ENCODE measurements at regions not wholly inside any gene's neighbourhood (a gene's known extent, or its start where the extent isn't known, plus 50 kb on each side); places are given as distances from the start of the nearest gene placed in this dataset.
"Not testable (repeated sequence)": the region's sequence is repeated elsewhere in the genome, so short reads cannot be mapped to it uniquely, and the experiment has no call there.

DNA sequence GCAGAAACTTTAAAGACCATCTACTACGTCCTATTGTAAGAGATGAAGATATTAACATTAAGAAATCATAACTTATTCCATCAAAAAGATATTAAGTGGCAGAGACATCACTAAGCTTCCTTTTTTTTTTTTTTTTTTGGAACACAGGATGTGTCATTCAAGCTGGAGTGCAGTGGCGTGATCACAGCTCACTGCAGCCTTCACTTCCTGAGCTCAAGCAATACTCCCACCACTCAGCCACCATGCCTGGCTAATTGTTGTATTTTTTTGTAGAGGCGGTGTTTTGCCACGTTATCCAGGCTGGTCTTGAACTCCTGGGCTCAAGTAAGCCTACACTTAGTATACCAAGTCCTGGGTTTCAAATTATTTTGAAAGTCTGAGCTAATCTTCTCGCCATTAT lies 169.7 kb upstream of the KCTD7 start:
- not testable (repeated sequence) for DNase-seq

DNA sequence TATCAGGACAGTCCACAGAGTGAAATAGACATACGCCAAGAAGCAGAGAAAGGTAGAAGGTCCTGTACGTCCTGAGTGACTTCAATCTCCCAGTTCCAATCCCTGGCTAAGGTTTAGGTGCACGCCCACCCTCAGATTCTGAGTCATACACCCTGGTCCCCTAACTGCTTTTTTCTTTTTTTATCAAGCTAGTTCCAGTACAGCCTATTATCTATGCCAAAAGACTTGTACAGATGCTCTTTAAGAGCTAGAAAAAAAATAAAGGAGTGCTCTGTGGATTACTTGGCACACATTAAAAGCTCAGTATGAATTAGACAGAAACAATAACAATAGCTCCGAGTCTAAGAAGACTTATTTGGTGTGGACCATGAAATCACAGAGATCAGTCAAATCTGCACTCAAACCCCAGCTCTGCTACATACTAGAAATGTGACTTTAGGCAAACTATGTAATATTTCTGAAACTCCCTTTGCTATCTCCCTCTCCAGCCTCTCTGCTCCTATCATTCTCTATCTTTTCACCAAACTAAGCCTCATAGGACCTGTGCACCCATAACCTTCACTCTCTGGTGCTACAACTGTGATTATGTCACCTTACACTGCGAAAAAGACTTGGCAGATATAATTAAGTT lies 168.8 kb upstream of the KCTD7 start:
- not testable (repeated sequence) for DNase-seq

GRCh38 chr7:66460921-66461361 lies 167.7 kb upstream of the KCTD7 start:
- no peak for DNase-seq

DNA sequence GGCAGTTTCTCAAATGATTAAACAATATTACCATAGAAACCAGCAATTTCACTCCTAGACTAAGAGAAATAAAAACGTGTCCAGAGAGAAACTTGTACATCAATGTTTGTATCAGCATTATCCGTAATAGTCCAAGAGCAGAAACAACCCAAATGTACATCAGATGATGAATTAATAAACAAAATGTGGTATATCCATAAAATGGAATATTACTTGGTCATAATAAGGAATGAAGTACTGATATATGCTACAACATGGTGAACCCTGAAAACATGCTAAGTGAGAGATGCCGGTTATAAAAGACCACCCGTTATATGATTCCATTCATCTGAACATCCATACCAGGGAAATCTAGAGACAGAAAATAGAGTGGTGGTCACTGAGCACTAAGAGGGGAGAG lies 167.3 kb upstream of the KCTD7 start:
- DNase-seq = not testable (repeated sequence)

- DNase-seq = not testable (repeated sequence)
Measured at GRCh38 chr7:66462831-66463230, 165.8 kb upstream of the KCTD7 start.

GRCh38 chr7:66464059-66464458 lies 164.6 kb upstream of the KCTD7 start:
- no peak for DNase-seq

GRCh38 chr7:66466081-66466600 lies 162.5 kb upstream of the KCTD7 start:
- no peak for DNase-seq

DNA sequence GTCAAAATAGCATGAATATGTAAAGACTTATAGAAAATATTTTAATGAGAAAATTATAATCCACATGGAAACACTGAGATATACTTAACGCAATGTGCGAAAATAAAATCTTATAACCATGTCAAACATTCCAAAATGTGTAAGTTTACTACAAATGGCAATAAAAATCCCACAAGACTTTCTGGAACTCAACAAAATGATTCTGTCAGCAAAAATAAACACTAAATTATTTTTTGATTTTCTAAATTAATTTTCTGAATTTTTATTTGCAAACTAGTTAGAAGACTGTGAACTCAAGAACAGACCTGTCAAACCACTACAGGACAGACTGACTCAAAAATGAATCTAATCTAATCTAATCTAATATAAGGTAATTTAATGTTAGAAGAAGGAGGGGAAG lies 160.8 kb upstream of the KCTD7 start:
- no peak for DNase-seq

GRCh38 chr7:66473064-66473463 lies 155.6 kb upstream of the KCTD7 start:
- DNase-seq = not testable (repeated sequence)

DNA sequence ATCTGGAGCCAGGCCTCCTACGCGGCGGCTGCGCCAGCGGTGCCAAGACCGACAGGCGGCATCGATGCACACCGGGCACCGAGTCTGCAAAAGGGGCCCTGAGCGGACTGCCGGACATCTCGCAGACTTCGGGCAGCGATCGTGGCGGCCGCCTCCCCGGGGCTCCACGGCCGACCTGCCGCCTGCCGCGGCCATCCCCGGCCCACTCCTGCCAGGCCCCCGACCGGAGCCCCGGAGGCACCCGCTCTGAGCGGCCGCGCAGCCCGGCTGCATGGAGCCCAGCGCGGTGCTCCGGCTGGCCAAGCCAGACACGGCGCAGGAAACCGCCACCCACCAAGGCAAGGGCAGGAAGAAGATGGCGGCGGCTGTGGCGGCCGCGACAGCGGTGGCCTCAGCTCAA lies 154.2 kb upstream of the KCTD7 start:
- no peak for DNase-seq

GRCh38 chr7:66476056-66476455 lies 152.6 kb upstream of the KCTD7 start:
- not testable (repeated sequence) for DNase-seq

- not testable (repeated sequence) for DNase-seq
Measured at GRCh38 chr7:66477822-66478397, 150.8 kb upstream of the KCTD7 start.

DNA sequence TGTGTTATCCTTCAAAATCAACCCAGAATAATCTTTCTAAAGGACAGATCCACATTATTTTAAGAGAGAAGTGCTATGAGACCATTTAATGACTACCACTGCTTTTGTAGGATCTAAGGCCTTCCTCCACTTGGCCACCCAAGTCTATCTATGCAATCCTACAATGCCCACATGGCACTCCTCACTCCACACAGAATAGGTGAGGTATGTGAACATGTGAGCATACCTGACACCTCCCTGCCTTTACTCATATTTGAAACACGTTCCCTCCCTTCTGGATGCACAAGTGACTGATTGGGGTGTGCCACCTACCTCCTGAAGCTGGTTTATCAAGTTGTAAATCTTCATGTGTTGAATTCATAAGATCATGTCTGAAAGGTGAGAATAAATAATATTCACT lies 147.5 kb upstream of the KCTD7 start:
- DNase-seq = not testable (repeated sequence)

DNA sequence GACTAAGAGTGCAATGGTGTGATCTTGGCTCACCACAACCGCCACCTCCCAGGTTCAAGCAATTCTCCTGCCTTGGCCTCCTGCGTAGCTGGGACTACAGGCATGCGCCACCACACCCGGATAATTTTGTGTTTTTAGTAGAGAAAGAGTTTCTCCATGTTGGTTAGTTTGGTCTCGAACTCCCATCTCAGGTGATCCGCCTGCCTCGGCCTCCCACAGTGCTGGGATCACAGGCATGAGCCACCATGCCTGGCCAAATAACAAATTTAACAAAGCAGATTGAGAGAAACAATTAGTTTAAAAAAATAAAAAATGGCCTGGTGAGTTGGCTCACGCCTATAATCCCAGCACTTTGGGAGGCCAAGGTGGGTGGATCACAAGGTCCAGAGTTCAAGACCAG lies 139.6 kb upstream of the KCTD7 start:
- DNase-seq = not testable (repeated sequence)

DNA sequence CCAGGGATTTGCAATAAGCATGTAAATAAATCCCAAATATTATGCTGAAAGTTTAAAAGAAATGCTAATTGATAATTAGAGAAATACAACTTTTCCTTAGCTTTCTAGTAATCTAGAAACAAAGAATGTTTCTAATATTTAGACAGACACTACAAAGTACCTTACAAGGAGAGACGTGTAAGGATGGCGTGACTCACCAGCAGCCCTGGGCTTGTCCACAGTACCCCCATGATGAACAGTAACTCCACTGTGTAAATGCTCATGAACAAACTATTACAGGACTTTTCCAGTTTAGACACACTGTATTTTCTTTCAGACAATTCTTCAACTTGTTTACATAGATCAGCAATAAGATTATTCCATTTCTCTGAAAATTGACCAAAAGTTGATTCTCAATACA lies 138.9 kb upstream of the KCTD7 start:
- not testable (repeated sequence) for DNase-seq

- not testable (repeated sequence) for DNase-seq
Measured at GRCh38 chr7:66490979-66491378, 137.7 kb upstream of the KCTD7 start.

DNA sequence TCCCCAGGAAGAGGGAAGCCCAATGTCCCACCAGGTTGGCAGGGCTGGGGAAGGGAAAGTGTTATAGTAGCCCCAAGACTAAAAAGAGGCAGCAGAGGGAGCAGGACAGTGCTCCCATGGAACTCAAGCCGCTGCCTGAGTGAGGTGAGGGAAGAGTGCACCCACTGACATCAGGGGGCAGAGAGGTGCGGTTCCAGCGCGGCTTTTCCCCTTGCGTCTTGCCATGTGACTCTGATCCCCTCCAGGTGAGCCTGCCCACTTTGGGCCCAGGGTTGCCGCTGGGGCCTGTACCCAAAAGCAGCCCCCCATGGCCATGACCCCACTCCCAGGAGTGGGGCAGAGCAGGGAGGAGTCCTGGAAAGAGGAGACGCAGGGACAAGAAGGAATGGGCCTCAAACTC lies 136.3 kb upstream of the KCTD7 start:
- not testable (repeated sequence) for DNase-seq

GRCh38 chr7:66493235-66494205 lies 135.2 kb upstream of the KCTD7 start:
- DNase-seq = peak; percentile 98

- no peak for DNase-seq
Measured at GRCh38 chr7:66497346-66497745, 131.3 kb upstream of the KCTD7 start.

- no peak for DNase-seq
Measured at GRCh38 chr7:66500087-66500486, 128.6 kb upstream of the KCTD7 start.

GRCh38 chr7:66502230-66503035 lies 126.2 kb upstream of the KCTD7 start:
- no peak for DNase-seq

DNA sequence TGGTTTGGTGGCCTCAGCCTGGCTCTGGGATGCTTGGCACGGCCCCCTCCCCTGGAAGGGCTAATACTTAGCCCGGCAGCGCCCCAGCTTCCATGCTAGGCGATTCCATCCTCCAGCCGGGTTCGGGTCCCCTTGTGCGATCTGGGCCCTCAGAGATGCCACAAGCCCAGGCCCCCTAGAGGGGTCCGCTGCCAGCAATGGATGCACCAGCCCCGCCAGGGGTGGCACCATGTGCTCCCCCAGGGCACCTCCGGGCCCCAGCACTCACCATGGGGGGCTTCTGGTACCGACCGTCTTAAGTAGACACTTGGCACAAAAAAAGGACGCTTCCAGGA lies 125.7 kb upstream of the KCTD7 start:
- no peak for DNase-seq

DNA sequence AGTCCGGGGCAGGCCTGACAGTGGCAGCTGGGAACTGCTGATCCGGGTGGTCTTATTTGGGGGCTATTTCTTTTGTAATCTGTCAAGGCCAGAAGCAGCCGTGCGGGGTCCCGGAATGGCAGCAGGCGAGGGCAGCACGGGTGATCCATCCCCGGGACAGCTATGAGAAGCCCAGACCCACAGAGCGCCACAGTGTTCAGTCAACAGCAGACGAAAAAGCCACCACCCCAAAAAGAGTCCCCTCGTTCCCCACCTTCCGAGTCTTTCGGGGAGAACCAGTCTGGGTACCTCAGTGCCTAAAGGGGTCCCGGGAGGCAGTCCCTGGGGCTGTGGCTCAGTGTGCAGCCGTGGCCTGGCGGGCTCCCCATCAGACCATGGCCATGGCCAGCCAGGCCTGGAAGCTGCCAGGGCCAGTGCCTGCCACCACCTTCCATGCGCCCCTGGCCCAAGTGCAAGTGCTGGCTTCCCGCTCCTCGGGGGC lies 125.1 kb upstream of the KCTD7 start:
- no peak for DNase-seq

All from activated CD8-positive, alpha-beta memory T cell treated with anti-CD3 and anti-CD28 coated beads for 24 hours (primary cell).